ENCODE measurements at regions not wholly inside any gene's neighbourhood (a gene's known extent, or its start where the extent isn't known, plus 50 kb on each side); places are given as distances from the start of the nearest gene placed in this dataset.
A peak's percentile ranks its signal among the peaks of the same experiment; 100 is the strongest.

DNA sequence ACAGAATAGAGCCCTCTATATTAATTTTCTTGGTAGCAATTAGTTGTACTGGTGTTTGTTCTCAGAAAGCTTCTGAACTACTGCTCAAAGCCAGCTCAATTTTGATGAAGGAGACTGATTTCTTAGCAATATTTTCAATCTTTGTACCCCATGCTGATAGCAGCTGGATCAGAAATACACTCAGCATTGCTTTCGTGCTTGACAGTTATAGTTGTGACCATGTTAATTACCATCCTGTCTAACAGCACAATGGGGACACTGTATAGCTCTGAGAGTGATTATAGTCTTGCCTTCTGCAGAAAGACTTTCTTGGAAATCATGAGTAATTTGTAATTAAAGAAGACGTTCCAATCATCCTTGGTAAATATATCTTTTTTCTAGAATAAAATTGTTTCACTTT is 79.7 kb upstream of the GNPDA2 start:
- TF ChIP-seq POLR2AphosphoS5 (IDR thresholded peaks at IDR 0.05) (peak; percentile 76), TAF1 (IDR thresholded peaks at IDR 0.05; ENCODE audit: low read depth) (no peak), EZH2 (IDR thresholded peaks at IDR 0.05; ENCODE audit: borderline replicate concordance, insufficient read depth, low read length, poor library complexity, severe bottlenecking) (no peak), EP300 (conservative IDR thresholded peaks at IDR 0.05; ENCODE audit: poor library complexity, severe bottlenecking) (peak; percentile 41), RAD21 (conservative IDR thresholded peaks at IDR 0.05) (no peak), MXI1 (conservative IDR thresholded peaks at IDR 0.05; ENCODE audit: poor library complexity, severe bottlenecking) (no peak), SMC3 (conservative IDR thresholded peaks at IDR 0.05; ENCODE audit: poor library complexity) (no peak)
- TF ChIP-seq, protein P1, sequence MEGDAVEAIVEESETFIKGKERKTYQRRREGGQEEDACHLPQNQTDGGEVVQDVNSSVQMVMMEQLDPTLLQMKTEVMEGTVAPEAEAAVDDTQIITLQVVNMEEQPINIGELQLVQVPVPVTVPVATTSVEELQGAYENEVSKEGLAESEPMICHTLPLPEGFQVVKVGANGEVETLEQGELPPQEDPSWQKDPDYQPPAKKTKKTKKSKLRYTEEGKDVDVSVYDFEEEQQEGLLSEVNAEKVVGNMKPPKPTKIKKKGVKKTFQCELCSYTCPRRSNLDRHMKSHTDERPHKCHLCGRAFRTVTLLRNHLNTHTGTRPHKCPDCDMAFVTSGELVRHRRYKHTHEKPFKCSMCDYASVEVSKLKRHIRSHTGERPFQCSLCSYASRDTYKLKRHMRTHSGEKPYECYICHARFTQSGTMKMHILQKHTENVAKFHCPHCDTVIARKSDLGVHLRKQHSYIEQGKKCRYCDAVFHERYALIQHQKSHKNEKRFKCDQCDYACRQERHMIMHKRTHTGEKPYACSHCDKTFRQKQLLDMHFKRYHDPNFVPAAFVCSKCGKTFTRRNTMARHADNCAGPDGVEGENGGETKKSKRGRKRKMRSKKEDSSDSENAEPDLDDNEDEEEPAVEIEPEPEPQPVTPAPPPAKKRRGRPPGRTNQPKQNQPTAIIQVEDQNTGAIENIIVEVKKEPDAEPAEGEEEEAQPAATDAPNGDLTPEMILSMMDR (IDR thresholded peaks at IDR 0.05; ENCODE audit: poor library complexity, severe bottlenecking): no peak
- TF ChIP-seq, protein P2, sequence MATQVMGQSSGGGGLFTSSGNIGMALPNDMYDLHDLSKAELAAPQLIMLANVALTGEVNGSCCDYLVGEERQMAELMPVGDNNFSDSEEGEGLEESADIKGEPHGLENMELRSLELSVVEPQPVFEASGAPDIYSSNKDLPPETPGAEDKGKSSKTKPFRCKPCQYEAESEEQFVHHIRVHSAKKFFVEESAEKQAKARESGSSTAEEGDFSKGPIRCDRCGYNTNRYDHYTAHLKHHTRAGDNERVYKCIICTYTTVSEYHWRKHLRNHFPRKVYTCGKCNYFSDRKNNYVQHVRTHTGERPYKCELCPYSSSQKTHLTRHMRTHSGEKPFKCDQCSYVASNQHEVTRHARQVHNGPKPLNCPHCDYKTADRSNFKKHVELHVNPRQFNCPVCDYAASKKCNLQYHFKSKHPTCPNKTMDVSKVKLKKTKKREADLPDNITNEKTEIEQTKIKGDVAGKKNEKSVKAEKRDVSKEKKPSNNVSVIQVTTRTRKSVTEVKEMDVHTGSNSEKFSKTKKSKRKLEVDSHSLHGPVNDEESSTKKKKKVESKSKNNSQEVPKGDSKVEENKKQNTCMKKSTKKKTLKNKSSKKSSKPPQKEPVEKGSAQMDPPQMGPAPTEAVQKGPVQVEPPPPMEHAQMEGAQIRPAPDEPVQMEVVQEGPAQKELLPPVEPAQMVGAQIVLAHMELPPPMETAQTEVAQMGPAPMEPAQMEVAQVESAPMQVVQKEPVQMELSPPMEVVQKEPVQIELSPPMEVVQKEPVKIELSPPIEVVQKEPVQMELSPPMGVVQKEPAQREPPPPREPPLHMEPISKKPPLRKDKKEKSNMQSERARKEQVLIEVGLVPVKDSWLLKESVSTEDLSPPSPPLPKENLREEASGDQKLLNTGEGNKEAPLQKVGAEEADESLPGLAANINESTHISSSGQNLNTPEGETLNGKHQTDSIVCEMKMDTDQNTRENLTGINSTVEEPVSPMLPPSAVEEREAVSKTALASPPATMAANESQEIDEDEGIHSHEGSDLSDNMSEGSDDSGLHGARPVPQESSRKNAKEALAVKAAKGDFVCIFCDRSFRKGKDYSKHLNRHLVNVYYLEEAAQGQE (IDR thresholded peaks at IDR 0.05; ENCODE audit: borderline replicate concordance): no peak
